Osteoblast (primary cell): ENCODE measurements at regions not wholly inside any gene's neighbourhood (a gene's known extent, or its start where the extent isn't known, plus 50 kb on each side); places are given as distances from the start of the nearest gene placed in this dataset.

Experiments used
- DNase-seq: peaks from one replicate; pipeline ENCODE4 v3.0.0; 2011; ENCODE audit warnings: low spot score, mixed read lengths; ENCODE audit not compliant: insufficient read length; ENCODE audit errors: missing footprints
- H2AFZ ChIP-seq: 2 replicates; pipeline ENCODE4 v1.6.0; 2011; ENCODE audit warnings: mild to moderate bottlenecking, low read length
- H3K27ac ChIP-seq: 2 replicates; pipeline ENCODE4 v1.5.1; 2011; ENCODE audit warnings: mild to moderate bottlenecking, low read depth, low read length, moderate library complexity
- H3K27me3 ChIP-seq: 2 replicates; pipeline ENCODE4 v1.6.0; 2012; ENCODE audit warnings: mild to moderate bottlenecking, control low read depth, inconsistent platforms, low read length, moderate library complexity; ENCODE audit not compliant: insufficient read depth
- H3K36me3 ChIP-seq: 2 replicates; pipeline ENCODE4 v1.5.1; 2011; ENCODE audit warnings: mild to moderate bottlenecking, low read length, control low read depth, moderate library complexity; ENCODE audit not compliant: insufficient read depth
- H3K4me1 ChIP-seq: 2 replicates; pipeline ENCODE4 v1.5.1; 2011; ENCODE audit warnings: mild to moderate bottlenecking, low read length, control low read depth, moderate library complexity; ENCODE audit not compliant: insufficient read depth
- H3K4me2 ChIP-seq: 2 replicates; pipeline ENCODE4 v1.6.0; 2011; ENCODE audit warnings: mild to moderate bottlenecking, low read length; ENCODE audit not compliant: insufficient read depth
- H3K4me3 ChIP-seq: fragments of 200-600 bp; sonication (generic); 3 replicates; pipeline ENCODE4 v1.5.1; 2012; ENCODE audit warnings: mild to moderate bottlenecking, low read length, inconsistent platforms; ENCODE audit not compliant: insufficient read depth
- H3K79me2 ChIP-seq: 2 replicates; pipeline ENCODE4 v1.6.0; 2012; ENCODE audit warnings: mild to moderate bottlenecking, low read length, control low read depth, inconsistent platforms; ENCODE audit not compliant: insufficient read depth
- H3K9me3 ChIP-seq: 2 replicates; pipeline ENCODE4 v1.5.1; 2011; ENCODE audit warnings: low read depth, low read length, control low read depth
- H4K20me1 ChIP-seq: 2 replicates; pipeline ENCODE4 v1.6.0; 2012; ENCODE audit warnings: mild to moderate bottlenecking, low read length, control low read depth; ENCODE audit not compliant: insufficient read depth
- TF ChIP-seq, protein P1 (sequence below): IDR thresholded peaks from 2 replicates; pipeline ENCODE4 v1.5.1; 2011; ENCODE audit warnings: mild to moderate bottlenecking, low read depth, low read length, moderate library complexity; ENCODE audit errors: extremely low read depth

DNA sequence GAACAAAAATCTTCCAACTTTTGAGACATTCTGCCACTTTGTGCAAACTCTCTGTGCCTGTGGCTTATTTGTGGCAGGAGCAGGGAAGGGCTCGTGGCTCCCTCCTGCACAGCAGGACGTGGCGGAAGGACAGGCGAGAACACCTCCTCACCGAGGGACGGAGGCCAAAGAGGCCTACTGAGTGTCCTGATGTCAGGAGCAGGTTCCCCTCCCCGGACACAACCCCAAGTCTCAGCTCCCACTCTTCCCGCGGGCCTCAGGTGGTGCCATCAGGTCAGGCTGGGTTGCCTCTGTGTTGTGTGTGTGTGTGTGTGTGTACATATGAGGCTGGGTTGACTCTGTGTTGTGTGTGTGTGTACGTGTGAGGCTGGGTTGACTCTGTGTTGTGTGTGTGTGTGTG, 136.8 kb upstream of the LPCAT1 start:
- no peak overlapping the region for H2AFZ ChIP-seq
- DNase-seq = peak; percentile 62
- no peaks in the 10 kb centered on the region for H3K79me2 ChIP-seq
- no peak overlapping the region for H3K4me3 ChIP-seq
- no peak overlapping the region for H3K27ac ChIP-seq
- no peaks in the 10 kb centered on the region for H4K20me1 ChIP-seq
- no peak overlapping the region for H3K4me2 ChIP-seq
- TF ChIP-seq, protein P1, sequence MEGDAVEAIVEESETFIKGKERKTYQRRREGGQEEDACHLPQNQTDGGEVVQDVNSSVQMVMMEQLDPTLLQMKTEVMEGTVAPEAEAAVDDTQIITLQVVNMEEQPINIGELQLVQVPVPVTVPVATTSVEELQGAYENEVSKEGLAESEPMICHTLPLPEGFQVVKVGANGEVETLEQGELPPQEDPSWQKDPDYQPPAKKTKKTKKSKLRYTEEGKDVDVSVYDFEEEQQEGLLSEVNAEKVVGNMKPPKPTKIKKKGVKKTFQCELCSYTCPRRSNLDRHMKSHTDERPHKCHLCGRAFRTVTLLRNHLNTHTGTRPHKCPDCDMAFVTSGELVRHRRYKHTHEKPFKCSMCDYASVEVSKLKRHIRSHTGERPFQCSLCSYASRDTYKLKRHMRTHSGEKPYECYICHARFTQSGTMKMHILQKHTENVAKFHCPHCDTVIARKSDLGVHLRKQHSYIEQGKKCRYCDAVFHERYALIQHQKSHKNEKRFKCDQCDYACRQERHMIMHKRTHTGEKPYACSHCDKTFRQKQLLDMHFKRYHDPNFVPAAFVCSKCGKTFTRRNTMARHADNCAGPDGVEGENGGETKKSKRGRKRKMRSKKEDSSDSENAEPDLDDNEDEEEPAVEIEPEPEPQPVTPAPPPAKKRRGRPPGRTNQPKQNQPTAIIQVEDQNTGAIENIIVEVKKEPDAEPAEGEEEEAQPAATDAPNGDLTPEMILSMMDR = no peak
- no peaks in the 10 kb centered on the region for H3K36me3 ChIP-seq
- H3K9me3 ChIP-seq = no peaks in the 10 kb centered on the region
- H3K4me1 ChIP-seq = no peaks in the 10 kb centered on the region
- H3K27me3 ChIP-seq = peaks cover 18% of the 10 kb centered on the region

DNA sequence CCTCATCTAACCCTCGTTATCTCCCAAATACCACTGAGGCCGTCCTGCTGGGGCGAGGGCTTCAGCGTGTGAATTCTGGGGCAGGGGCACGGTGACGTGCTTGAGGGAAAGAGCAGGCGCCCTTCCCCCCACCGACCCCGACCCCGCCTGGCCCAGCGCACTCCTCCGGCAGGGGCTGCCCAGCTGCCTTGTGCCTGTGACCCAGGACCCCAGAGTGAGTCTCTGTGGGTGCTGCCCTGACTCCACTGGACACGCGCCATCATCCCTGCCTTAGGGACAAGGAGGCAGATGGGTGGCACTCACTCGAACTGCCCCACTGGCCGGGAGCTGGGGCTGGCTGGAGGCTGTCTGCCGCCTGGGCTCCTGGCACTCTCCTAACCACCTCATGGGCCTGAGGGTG, 136.2 kb upstream of the LPCAT1 start:
- peak; percentile 70 for DNase-seq
- TF ChIP-seq, protein P1 = no peak
- Histone ChIP-seq H3K27me3 (peaks cover 17% of the 10 kb centered on the region), H3K79me2 (no peaks in the 10 kb centered on the region), H3K27ac (no peak overlapping the region), H3K4me3 (no peak overlapping the region), H3K4me1 (no peaks in the 10 kb centered on the region), H3K36me3 (no peaks in the 10 kb centered on the region), H3K9me3 (no peaks in the 10 kb centered on the region), H4K20me1 (no peaks in the 10 kb centered on the region), H3K4me2 (no peak overlapping the region), H2AFZ (no peak overlapping the region)

DNA sequence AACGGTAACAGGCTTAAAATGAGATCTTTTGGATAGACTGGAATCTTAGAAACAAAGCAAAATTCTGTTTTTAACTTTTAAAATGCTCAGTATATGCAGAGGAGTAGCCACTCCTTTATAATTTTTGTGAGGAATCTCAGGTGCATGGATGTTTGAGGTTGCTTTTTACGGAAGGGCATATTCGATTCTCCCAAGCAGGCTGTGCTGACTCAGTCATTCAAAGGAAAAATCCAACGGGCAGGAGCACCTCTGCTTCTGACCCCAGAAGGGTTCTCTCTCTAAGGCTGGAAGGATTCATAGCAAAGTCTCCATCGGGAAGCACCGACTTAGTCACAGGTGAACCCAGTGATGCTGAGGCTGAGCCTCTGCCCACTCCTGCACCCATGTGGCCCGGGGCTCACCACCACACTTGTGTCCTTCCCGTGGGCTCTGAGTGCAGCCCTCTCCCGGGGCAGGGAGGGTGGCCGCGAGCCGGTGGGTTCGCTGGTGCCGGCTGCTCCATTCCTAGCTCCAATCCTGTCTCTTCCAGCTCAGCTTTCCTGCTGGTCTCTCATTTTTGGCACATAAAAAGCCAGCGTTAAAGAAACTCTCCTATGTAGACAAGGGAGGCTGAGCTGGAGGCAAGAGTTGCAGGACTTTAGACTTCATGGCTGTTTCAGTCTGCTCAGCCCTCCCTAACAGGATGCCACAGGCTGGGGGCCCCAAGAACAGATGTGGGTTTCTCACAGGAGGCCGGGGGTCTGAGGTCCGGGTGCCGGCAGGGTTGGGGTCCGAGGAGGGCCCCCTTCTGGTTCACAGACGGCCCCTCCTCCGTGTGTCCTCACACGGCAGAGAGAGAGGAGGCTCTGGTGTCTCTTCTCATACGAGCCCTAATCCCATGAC, 135.6 kb upstream of the LPCAT1 start:
- TF ChIP-seq, protein P1 = no peak
- Histone ChIP-seq H3K27me3 (peaks cover 17% of the 10 kb centered on the region), H3K4me1 (no peaks in the 10 kb centered on the region), H3K36me3 (no peaks in the 10 kb centered on the region), H3K4me2 (no peak overlapping the region), H4K20me1 (no peaks in the 10 kb centered on the region), H3K4me3 (no peak overlapping the region), H3K9me3 (no peaks in the 10 kb centered on the region), H2AFZ (no peak overlapping the region), H3K79me2 (no peaks in the 10 kb centered on the region), H3K27ac (no peak overlapping the region)
- DNase-seq = peak; percentile 78

DNA sequence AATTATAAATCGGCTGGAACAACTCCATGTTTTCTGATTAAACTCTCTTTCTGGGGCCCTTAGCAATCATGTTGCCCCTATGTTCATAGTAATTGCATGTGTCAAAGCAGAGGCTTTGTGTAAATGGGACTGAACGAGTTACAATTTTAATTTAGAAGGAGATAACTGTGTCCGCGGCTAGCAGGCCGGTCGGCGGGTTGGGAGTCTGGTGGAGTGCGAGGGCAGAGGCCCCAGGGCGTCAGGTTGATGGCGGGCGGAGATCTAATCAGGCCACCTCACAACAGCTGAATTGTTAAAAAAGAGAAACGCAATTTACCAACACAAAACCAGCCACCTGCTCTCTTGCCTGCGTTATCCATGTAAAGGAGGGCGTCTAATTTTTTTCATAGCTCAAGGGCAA, 134.9 kb upstream of the LPCAT1 start:
- Histone ChIP-seq H3K4me1 (no peaks in the 10 kb centered on the region), H3K36me3 (no peaks in the 10 kb centered on the region), H4K20me1 (no peaks in the 10 kb centered on the region), H3K27ac (no peak overlapping the region), H3K4me3 (no peak overlapping the region), H3K9me3 (no peaks in the 10 kb centered on the region), H3K79me2 (no peaks in the 10 kb centered on the region), H3K27me3 (peaks cover 17% of the 10 kb centered on the region), H2AFZ (no peak overlapping the region), H3K4me2 (no peak overlapping the region)
- peak; percentile 41 for DNase-seq
- TF ChIP-seq, protein P1 = no peak
